ENCODE measurements at regions not wholly inside any gene's neighbourhood (a gene's known extent, or its start where the extent isn't known, plus 50 kb on each side); places are given as distances from the start of the nearest gene placed in this dataset.

DNA sequence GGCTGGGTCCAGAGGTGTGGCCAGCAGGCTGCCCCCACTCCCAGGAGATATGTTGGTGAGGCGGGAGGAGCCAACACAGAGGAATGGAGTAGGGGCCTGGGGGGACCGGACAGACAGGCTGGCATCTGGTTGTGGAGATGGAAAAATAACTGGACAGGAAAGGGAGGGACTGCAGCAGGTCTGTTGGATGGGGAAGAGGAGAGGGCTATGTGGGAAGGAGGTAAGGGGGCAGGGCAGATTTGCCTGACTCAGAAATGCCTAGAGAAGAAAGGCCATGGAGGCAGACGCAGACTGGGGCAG is 160.4 kb downstream of the TRIM29 start:
- CTCF ChIA-PET (ENCODE audit: low intra/inter-chr PET ratio, low total read pairs): no interaction called here
- Histone ChIP-seq H3K36me3 (replicated peaks in 1 of 2; ENCODE audit: control insufficient read depth in 1 of 2, insufficient read depth in 2 of 2, low read length in 2 of 2) (no peaks in the 10 kb centered on the region), H3K4me3 (replicated peaks in 1 of 3; ENCODE audit: insufficient read depth in 1 of 3, low read depth in 2 of 3, low read length in 3 of 3) (no peak overlapping the region), H3K79me2 (ENCODE audit: insufficient read depth, low read length) (no peaks in the 10 kb centered on the region), H3K27me3 (ENCODE audit: control insufficient read depth in 1 of 2, insufficient read depth in 2 of 2, low read length in 2 of 2) (peaks cover 12 to 48% of the 10 kb centered on the region in 2 experiments; a peak in 3 of 5 replicates), H2AFZ (ENCODE audit: low read length) (no peak overlapping the region), H3K9ac (ENCODE audit: insufficient read depth, low read depth, low read length) (no peak overlapping the region), H3K4me2 (ENCODE audit: low read depth, low read length) (no peak overlapping the region), H4K20me1 (ENCODE audit: insufficient read depth, low read length) (no peaks in the 10 kb centered on the region), H3K27ac (ENCODE audit: extremely low read length, insufficient read depth, low read length) (no peak overlapping the region), H3K9me3 (ENCODE audit: low read length) (no peaks in the 10 kb centered on the region), H3K4me1 (ENCODE audit: insufficient read depth, low read length) (no peaks in the 10 kb centered on the region)
- FAIRE-seq: no peak
- no peak for ATAC-seq
- intact Hi-C loops (cut with micrococcal nuclease; ENCODE audit: unreplicated experiment): no loop called here
- DNase-seq (ENCODE audit: low spot score): no peak
- no TSS peak for BruUV-seq (replicated peaks)
- TF ChIP-seq HOXA7 (CRISPR knock-in tag; IDR thresholded peaks at IDR 0.05): no peak
- TF ChIP-seq, protein P1, sequence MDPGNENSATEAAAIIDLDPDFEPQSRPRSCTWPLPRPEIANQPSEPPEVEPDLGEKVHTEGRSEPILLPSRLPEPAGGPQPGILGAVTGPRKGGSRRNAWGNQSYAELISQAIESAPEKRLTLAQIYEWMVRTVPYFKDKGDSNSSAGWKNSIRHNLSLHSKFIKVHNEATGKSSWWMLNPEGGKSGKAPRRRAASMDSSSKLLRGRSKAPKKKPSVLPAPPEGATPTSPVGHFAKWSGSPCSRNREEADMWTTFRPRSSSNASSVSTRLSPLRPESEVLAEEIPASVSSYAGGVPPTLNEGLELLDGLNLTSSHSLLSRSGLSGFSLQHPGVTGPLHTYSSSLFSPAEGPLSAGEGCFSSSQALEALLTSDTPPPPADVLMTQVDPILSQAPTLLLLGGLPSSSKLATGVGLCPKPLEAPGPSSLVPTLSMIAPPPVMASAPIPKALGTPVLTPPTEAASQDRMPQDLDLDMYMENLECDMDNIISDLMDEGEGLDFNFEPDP (CRISPR knock-in tag; conservative IDR thresholded peaks at IDR 0.05): no peak
- no peak for TF ChIP-seq ZNF670 (CRISPR knock-in tag; IDR thresholded peaks at IDR 0.05; ENCODE audit: borderline replicate concordance)
- no peak for TF ChIP-seq HNF4G (IDR thresholded peaks at IDR 0.05; ENCODE audit: borderline replicate concordance, low read depth, low read length)
- TF ChIP-seq HNF4G (CRISPR knock-in tag; IDR thresholded peaks at IDR 0.05; ENCODE audit: borderline replicate concordance, low read depth): no peak
- TF ChIP-seq ZNF431 (CRISPR knock-in tag; IDR thresholded peaks at IDR 0.05; ENCODE audit: borderline replicate concordance, low read depth): no peak
- TF ChIP-seq ZNF678 (CRISPR knock-in tag; IDR thresholded peaks at IDR 0.05): no peak
- TF ChIP-seq, protein P2, sequence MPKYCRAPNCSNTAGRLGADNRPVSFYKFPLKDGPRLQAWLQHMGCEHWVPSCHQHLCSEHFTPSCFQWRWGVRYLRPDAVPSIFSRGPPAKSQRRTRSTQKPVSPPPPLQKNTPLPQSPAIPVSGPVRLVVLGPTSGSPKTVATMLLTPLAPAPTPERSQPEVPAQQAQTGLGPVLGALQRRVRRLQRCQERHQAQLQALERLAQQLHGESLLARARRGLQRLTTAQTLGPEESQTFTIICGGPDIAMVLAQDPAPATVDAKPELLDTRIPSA (CRISPR knock-in tag; IDR thresholded peaks at IDR 0.05; ENCODE audit: borderline replicate concordance): no peak
- no peak for TF ChIP-seq ZNF780A (CRISPR knock-in tag; IDR thresholded peaks at IDR 0.05)
- WGBS (ENCODE audit: low lambda C conversion rate): 48% methylated on average over 3 of the region's 3 CpGs
- in situ Hi-C loops (cut with HindIII; ENCODE audit: extremely low pct_ligation_motif_present, low pct_unique_long_range_greater_than_20kb): no loop called here
- POLR2A ChIA-PET: no interaction called here

Measured in HepG2 (cell line).